ENCODE measurements at regions not wholly inside any gene's neighbourhood (a gene's known extent, or its start where the extent isn't known, plus 50 kb on each side); places are given as distances from the start of the nearest gene placed in this dataset.
A peak's percentile ranks its signal among the peaks of the same experiment; 100 is the strongest.
"Not testable (repeated sequence)": the region's sequence is repeated elsewhere in the genome, so short reads cannot be mapped to it uniquely, and the experiment has no call there.

GRCh38 chr2:58434692-58435091 lies 193.6 kb upstream of the FANCL start:
- no peak for DNase-seq (ENCODE audit: low spot score)

DNA sequence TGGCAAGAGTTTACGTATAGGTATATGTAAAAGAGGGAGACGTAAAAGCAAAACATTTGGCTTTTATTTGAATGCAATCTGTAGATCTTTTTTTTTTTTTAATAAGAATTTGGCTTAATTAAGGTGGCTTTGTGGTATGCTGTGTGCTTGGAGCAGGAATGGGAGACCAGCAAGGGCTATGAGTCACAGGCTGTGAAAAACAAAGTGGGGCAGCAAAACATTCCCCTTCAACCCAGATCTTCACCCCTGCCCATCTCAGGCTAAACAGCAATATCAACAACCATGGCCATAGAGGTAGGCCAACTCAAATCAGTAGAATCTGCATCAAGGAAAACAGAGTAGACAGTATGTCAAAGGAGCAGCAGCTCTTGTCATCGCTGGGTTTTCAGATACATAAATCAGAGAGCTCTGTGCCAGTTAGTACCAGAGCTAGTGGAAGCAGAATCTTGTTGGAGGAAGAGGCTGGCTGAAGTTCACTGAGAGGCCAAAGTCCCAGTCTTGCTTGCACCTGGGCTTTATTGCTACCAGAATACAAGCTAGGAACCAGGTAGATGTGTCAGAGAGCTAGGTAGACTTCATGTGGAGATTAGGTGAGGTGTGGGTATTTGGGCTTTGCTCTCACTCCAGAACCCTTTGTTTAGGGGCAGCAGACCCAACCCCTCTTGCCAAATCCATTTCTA lies 191.5 kb upstream of the FANCL start:
- peak; percentile 17 for DNase-seq (ENCODE audit: low spot score)

DNA sequence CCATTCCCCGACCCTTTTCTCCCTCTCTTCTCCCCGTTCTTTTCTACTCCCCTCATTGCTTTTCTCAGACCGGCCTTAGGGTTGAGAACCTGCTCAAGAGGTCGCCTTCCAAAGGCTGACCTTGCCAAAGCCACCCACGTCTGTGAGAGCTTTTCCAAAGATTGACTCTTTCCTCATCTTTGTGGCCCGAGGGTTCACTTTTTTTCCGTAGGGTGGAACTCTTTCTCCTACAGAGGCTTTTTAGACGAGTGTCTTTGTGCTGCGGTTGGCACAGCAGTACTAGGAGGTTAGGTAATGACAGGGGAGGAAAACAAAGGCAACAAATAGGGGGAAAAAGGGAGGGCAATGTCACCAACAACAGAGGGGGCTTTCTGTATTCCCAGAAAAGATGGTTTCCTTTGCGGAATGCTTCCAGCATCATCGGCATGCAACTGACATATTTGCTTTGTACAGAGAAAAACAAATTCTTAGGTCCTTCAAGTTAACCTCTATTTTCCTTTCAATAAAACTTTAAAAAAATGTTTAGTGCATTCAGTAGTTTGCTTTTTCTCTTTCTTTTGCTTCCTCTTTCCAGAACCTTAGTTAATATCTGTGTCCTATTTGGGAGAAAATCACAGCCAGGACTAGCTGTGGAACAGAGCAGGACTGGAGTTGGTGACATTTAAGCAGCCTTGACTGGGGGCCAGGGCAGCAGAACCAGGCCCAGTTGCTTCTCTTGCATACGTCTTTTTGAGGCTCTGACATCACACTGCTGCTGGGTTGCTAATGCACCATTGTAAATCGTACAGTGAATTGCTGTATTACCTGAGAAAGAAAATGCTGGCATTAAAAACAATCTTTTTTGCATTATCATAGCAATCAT lies 188.1 kb upstream of the FANCL start:
- no peak for DNase-seq (ENCODE audit: low spot score)

DNA sequence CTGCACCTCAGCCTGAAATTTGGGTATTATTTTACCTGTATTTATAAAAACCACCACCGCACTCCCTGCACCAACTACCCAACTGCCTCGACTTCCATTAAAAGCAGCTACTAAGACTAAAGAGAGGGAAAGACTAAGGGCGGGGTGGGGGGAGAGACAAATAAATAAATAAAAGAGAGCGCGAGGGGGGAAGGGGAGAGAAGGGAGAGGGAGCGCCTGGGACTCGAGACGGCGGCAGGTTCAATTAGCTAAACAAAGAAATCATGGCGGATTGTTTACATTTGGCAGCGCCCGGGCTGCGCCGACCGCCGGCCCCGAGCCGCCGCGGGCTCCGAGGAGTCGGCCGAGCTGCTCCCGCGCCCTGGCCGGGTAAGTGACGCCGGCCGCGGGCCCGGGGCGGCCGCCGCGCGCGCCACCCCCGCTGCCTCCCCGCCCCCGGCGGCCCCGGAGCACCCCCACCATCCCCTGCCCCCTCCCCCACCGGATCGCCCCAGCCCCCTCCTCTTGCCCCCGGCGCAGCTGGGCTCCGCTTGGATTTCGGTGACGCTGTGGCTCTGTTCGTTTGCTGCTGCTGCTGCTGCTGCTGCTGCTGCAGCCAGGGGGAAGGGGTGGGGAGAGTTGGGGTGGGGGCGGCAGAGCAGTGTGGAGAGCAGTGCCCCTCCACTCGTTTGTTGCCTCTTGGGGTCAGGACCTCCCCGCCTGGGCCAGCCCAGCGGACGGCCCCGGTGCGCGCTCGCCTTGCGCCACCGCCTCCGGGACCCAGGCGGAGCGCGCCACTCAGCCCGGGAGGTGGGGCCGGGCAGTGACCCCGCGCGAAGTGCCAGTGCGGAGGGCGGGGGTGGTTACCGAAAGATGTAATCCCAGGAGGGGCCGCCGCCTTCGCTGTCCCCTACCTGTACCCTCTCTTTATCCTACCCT lies 187.2 kb upstream of the FANCL start:
- DNase-seq (ENCODE audit: low spot score) = peak; percentile 33

- peak; percentile 37 for DNase-seq (ENCODE audit: low spot score)
These were observed 186.5 kb upstream of the FANCL start for GRCh38 chr2:58427572-58428095.

- no peak for DNase-seq (ENCODE audit: low spot score)
These were observed 184.2 kb upstream of the FANCL start for GRCh38 chr2:58425368-58425767.

DNA sequence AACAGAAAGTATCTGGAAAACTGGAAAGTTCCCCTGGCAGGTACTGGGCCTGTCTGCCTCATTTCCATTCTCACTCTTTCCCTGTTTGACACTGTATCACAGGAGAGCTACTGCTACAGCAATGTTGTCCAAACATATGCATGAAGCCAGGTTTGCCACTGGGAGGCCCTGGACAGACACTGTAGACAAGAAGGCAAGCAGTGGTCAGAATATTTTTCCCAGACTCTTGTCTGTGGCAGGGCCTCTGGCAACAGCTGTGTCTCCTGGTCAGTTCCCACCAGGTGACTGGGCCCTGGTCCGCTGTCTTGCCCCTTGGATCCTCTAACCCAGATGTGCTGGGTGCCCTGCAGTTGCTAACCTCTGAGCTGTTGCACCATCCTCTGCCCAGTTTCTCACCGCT lies 178.9 kb upstream of the FANCL start:
- no peak for DNase-seq (ENCODE audit: low spot score)

- no peak for DNase-seq (ENCODE audit: low spot score)
These were observed 175.6 kb upstream of the FANCL start for GRCh38 chr2:58416696-58417095.

- no peak for DNase-seq (ENCODE audit: low spot score)
These were observed 173.4 kb upstream of the FANCL start for GRCh38 chr2:58414506-58414905.

- no peak for DNase-seq (ENCODE audit: low spot score)
These were observed 169.4 kb upstream of the FANCL start for GRCh38 chr2:58410549-58410948.

DNA sequence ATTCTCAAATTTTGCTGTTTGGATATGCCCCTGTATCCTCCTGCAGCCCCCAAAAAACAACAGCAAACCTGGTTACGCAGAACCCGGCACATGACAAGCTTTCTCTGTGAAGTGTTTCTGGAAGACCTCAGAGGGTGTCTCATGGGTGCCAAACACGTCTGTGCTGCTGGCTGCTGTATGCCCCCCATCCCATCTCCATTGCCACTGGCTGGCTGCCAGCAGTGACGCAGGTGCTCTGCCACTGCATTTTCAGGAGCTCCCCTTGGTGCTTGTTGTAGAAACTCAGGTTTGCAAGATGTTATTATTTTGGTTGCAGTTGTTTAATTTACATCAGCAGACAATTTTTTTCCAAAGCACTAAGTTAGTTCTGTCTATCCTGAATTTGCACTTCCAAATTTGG lies 166.4 kb upstream of the FANCL start:
- no peak for DNase-seq (ENCODE audit: low spot score)

DNA sequence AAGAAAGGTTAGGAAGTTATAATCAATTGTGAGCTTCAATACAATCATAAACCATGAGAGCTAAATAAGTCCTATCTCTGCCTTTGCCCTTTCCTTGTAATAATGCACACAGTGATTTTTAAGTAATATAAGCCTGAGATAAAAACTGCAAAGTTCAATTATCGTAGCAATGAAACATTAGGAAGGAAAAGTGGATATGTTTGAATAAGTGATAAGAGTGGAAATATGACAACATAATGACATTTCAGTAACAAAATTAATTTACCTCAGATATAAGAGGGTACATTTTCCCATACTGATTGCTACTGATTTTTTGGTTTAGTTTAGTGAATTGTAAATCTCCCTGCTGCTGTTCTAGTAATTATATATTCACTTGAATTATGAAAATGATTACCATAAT lies 164.2 kb upstream of the FANCL start:
- DNase-seq (ENCODE audit: low spot score) = no peak

DNA sequence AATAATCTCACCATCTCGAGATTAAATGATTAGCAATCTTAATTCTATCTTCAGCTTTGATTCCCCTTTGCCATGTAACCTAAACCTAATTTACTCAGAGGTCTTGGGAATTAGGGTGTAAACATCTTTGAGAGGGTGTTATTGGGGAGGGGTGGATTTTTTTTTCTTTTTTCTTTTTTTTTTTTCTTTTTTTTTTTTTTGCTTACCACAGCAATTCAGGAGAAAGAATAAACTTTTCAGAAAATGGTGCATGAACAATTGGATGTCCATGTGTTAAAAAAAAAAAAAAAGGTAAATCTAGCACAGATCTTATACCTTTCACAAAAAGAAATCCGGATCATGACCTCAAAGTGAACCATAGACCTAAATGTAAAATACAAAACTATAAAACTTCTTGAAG lies 160.8 kb upstream of the FANCL start:
- no peak for DNase-seq (ENCODE audit: low spot score)

DNA sequence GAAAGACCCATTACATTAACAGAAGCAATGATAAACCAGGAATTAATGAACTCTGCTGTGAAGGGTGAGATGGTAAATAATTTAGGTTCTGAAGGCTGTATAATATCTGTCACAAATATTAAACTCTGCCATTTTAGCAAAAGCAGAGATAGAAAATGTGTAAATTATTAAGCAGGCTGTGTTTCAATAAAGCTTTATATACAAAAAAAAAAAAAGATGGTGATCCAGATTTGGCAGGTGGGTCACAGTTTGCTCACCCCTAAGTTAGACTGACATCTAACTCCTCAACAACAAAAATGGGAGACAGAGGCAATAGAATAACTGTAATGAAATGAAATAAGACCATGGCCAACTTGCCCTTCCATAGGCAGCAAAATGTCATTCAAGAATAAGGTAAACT lies 157.3 kb upstream of the FANCL start:
- DNase-seq (ENCODE audit: low spot score) = no peak

GRCh38 chr2:58387701-58388100 lies 146.6 kb upstream of the FANCL start:
- DNase-seq (ENCODE audit: low spot score) = no peak

DNA sequence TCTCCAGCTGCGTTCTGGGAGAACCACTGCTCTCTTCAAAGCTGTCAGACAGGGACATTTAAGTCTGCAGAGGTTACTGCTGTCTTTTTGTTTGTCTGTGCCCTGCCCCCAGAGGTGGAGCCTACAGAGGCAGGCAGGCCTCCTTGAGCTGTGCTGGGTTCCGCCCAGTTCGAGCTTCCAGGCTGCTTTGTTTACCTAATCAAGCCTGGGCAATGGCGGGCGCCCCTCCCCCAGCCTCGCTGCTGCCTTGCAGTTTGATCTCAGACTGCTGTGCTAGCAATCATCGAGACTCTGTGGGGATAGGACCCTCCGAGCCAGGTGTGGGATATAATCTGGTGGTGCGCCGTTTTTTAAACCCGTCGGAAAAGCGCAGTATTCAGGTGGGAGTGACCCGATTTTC lies 145.8 kb upstream of the FANCL start:
- DNase-seq (ENCODE audit: low spot score) = not testable (repeated sequence)

DNA sequence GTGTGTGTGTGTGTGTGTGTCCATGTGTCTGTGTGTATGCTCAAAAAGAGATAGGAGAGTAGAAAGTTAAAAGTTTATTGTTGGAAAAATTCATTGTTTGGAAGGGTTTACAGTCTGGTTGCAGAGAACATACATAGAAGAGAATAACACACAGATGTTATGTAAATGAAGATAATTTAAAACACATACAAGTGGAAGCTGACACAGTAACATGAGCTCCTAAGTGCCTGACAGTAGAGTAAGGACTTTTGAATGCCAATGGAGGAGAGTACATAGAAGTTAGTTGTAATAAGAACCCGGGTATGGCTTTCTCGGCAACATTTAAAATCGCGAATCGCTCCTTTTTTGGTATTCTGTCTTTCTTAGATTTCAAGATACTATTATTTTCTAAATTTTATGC lies 137.0 kb upstream of the FANCL start:
- DNase-seq (ENCODE audit: low spot score) = no peak

DNA sequence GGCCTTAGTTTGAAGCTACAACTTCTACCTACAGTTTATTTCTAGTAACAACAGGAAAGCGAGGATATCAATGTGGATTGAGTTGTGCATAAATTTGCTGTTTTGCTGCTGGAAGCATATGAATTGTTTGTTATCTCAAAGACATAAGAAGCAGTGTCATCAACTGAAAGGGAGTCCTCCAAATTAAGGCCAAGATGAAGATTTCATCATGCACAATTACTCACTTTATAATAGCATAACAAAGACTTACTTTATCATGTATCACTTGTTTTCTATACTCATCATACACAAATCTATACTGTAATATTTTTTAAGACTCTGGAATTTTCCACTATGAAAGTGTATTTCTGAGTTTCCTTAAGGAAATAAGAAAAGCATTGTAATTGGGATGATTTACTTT lies 136.1 kb upstream of the FANCL start:
- DNase-seq (ENCODE audit: low spot score) = no peak

DNA sequence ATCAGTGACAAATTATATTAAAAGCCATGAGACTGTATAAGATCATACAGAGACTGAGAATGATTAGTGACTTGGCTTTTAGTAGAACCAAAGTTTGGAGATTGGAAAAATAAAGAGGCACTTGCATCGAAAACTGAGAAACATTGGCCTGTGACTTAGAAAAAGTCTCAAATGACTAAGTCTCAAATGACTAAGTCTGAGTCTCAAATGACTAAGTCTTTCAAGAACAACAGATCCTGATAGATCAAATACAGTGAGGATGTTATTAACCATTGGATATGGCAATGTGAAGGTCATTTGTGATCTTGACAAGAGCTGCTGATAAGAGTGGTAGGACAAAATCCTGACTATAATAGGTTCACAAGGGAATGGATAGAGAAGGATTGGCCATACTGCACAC lies 135.5 kb upstream of the FANCL start:
- no peak for DNase-seq (ENCODE audit: low spot score)

- no peak for DNase-seq (ENCODE audit: low spot score)
These were observed 128.5 kb upstream of the FANCL start for GRCh38 chr2:58369594-58369993.

- DNase-seq (ENCODE audit: low spot score) = no peak
These were observed 123.0 kb upstream of the FANCL start for GRCh38 chr2:58364098-58364497.

GRCh38 chr2:58358026-58358425 lies 116.9 kb upstream of the FANCL start:
- no peak for DNase-seq (ENCODE audit: low spot score)
